Endothelial cell of umbilical vein (primary cell): ENCODE measurements at regions not wholly inside any gene's neighbourhood (a gene's known extent, or its start where the extent isn't known, plus 50 kb on each side); places are given as distances from the start of the nearest gene placed in this dataset.

Source experiments
- BruUV-seq: library from RNA; stranded (reverse); fragments of 400-500 nt; replicated peaks from 2 replicates; lab custom pipeline; 2021; lab: Mats Ljungman, UMichigan
- CTCF ChIA-PET: fragments of 300-600, 350-600 bp; sonication (Branson Sonifier 250); formaldehyde crosslinking; loops from one replicate; lab custom pipeline; 2021; ENCODE audit warnings: antibody characterized with exemption, inconsistent platforms; lab: Charles Lee
- POLR2A ChIA-PET: fragments of 300-600, 350-600 bp; sonication (Branson Sonifier 250); formaldehyde crosslinking; loops from one replicate; lab custom pipeline; 2021; ENCODE audit warnings: antibody characterized with exemption, inconsistent platforms; lab: Charles Lee
- DNase-seq: peaks from one replicate; pipeline ENCODE4 v3.0.0-alpha.2; 2011; ENCODE audit warnings: low read depth, low spot score
- FAIRE-seq: peaks from 2 replicates; lab custom pipeline; 2011; peaks lifted over from hg19 to GRCh38; lab: Jason Lieb, UNC
- H2AFZ ChIP-seq: 2 replicates; pipeline ENCODE4 v1.6.0; 2012; ENCODE audit warnings: low read depth, low read length, control low read depth, inconsistent platforms
- H3K27ac ChIP-seq: 2 replicates; pipeline ENCODE4 v1.5.1; 2011; ENCODE audit warnings: low read depth, mild to moderate bottlenecking, control low read depth, low read length, moderate library complexity; ENCODE audit not compliant: insufficient read depth
- H3K27me3 ChIP-seq, 2 experiments: 2 replicates each; pipeline versions ENCODE4 v1.6.0 to v1.6.1; 2011; ENCODE audit warnings: low read length in 2 of 2, mixed read lengths in 1 of 2; ENCODE audit not compliant: control insufficient read depth in 2 of 2, insufficient read depth in 2 of 2
- H3K36me3 ChIP-seq, 2 experiments: 2 replicates in 1 of 2; 3 replicates in 1 of 2; pipeline ENCODE4 v1.5.1; 2011; ENCODE audit warnings: low read length in 2 of 2, mild to moderate bottlenecking in 1 of 2, moderate library complexity in 1 of 2; ENCODE audit not compliant: control insufficient read depth in 2 of 2, insufficient read depth in 2 of 2; ENCODE audit errors: extremely low read depth in 1 of 2
- H3K4me1 ChIP-seq: 3 replicates; pipeline ENCODE4 v1.5.1; 2011; ENCODE audit warnings: mild to moderate bottlenecking, low read length; ENCODE audit not compliant: control insufficient read depth, insufficient read depth; ENCODE audit errors: extremely low read depth
- H3K4me2 ChIP-seq: 2 replicates; pipeline ENCODE4 v1.6.1; 2011; ENCODE audit warnings: low read length, control low read depth, mixed read lengths; ENCODE audit not compliant: insufficient read depth
- H3K4me3 ChIP-seq, 3 experiments: fragments of 200-600 bp in 1 of 3; sonication (generic), shearing (Covaris generic) in 1 of 3; replicated peaks in 1 of 3; 2 replicates each; pipeline ENCODE4 v1.5.1; 2011 to 2016; ENCODE audit warnings: control low read depth in 3 of 3, low read length in 3 of 3, mild to moderate bottlenecking in 2 of 3, inconsistent platforms in 1 of 3, low read depth in 1 of 3, moderate library complexity in 1 of 3; ENCODE audit not compliant: insufficient read depth in 1 of 3
- H3K79me2 ChIP-seq: 2 replicates; pipeline ENCODE4 v1.6.0; 2012; ENCODE audit warnings: low read length, inconsistent platforms; ENCODE audit not compliant: control insufficient read depth, insufficient read depth
- H3K9ac ChIP-seq: replicated peaks from 2 replicates; pipeline ENCODE3; 2011; ENCODE audit warnings: low read length, control low read depth; ENCODE audit not compliant: insufficient read depth; ENCODE audit errors: extremely low read depth
- H3K9me1 ChIP-seq: replicated peaks from 3 replicates; pipeline ENCODE4 v1.6.0; 2011; ENCODE audit warnings: mild to moderate bottlenecking, low read length; ENCODE audit not compliant: control insufficient read depth, insufficient read depth; ENCODE audit errors: extremely low read depth
- H3K9me3 ChIP-seq: replicated peaks from 2 replicates; pipeline ENCODE4 v1.5.1; 2012; ENCODE audit warnings: low read length, inconsistent platforms; ENCODE audit not compliant: control insufficient read depth, insufficient read depth
- H4K20me1 ChIP-seq: replicated peaks from 2 replicates; pipeline ENCODE3; 2011; ENCODE audit warnings: mild to moderate bottlenecking, low read length; ENCODE audit not compliant: control insufficient read depth, insufficient read depth; ENCODE audit errors: extremely low read depth
- EZH2 ChIP-seq: IDR thresholded peaks from 2 replicates; pipeline ENCODE4 v1.6.1; 2012; ENCODE audit warnings: borderline replicate concordance, low read depth, mild to moderate bottlenecking, moderate library complexity, low read length, inconsistent platforms; ENCODE audit not compliant: severe bottlenecking
- MAX ChIP-seq: IDR thresholded peaks from 2 replicates; pipeline ENCODE4 v1.6.1; 2011; ENCODE audit not compliant: insufficient read depth, insufficient read length
- MYC ChIP-seq: IDR thresholded peaks from one replicate; pipeline ENCODE4 v1.6.1; 2011; ENCODE audit warnings: mild to moderate bottlenecking, low read depth, low read length
- POLR2AphosphoS5 ChIP-seq: IDR thresholded peaks from 2 replicates; pipeline ENCODE4 v1.6.1; 2012; ENCODE audit warnings: low read depth, mild to moderate bottlenecking, control low read depth, low read length, moderate library complexity; ENCODE audit not compliant: insufficient read depth
- dilution Hi-C: fragments of 300-500 bp; cut with MboI; formaldehyde crosslinking; loops from one replicate; pipeline ENCODE4 v1.15.0; 2019; ENCODE audit warnings: low sequenced_read_pairs; ENCODE audit not compliant: extremely low pct_ligation_motif_present
- intact Hi-C: fragments of 100-400 bp; cut with micrococcal nuclease; formaldehyde crosslinking; loops from one replicate; pipeline ENCODE4 v1.10.0; 2022

DNA sequence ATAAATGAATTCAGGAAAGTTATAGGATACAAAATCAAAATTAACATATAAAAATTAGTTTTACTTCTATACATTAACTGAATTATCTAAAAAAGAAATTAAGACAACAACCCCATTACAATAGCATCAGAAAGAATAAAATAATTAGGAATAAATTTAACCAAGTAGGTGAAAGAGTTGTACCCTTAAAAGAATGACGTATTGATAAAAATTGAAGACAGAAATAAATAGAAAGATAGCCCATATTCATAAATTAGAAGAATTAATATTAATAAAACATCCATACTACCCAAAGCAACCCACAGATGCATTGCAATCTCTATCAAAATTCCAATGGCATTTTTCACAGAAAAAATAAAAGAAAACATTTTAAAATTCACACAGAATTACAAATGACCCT lies 242.8 kb downstream of the MMUT start:
- POLR2A ChIA-PET, result no interaction called here
- no peaks in the 10 kb centered on the region for H3K4me1 ChIP-seq
- H4K20me1 ChIP-seq, result no peaks in the 10 kb centered on the region
- TF ChIP-seq MYC, result no peak
- dilution Hi-C loops (no loop called here), intact Hi-C loops (no loop called here)
- no peaks in the 10 kb centered on the region for H3K9me3 ChIP-seq
- no peaks in the 10 kb centered on the region for H3K9me1 ChIP-seq
- no peaks in the 10 kb centered on the region for H3K79me2 ChIP-seq
- BruUV-seq, result no TSS peak
- H3K9ac ChIP-seq, result no peak overlapping the region
- CTCF ChIA-PET, result no interaction called here
- H3K27ac ChIP-seq, result no peak overlapping the region
- no peak overlapping the region for H2AFZ ChIP-seq
- no peak overlapping the region for H3K4me2 ChIP-seq
- no peaks in the 10 kb centered on the region for H3K27me3 ChIP-seq
- DNase-seq (no peak), FAIRE-seq (no peak)
- no peak overlapping the region for H3K4me3 ChIP-seq
- H3K36me3 ChIP-seq, result no peaks in the 10 kb centered on the region

- CTCF ChIA-PET, result interaction anchor here (1.3 to 2.4 kb wide), 2 partner anchors 14 to 205 kb away, joined by 3 to 9 read pairs; no protein-coding TSS in a partner anchor
- FAIRE-seq, result no peak
Observed at GRCh38 chr6:49205526-49205925, 257.5 kb downstream of the MMUT start.

More at GRCh38 chr6:49205526-49205925, 257.5 kb downstream of the MMUT start:
- Histone ChIP-seq H3K4me3 (no peak overlapping the region), H3K9ac (no peak overlapping the region), H3K27ac (no peak overlapping the region), H3K36me3 (no peaks in the 10 kb centered on the region), H3K4me2 (no peak overlapping the region), H3K27me3 (peaks cover 0 to 2% of the 10 kb centered on the region in 2 experiments), H3K9me1 (no peaks in the 10 kb centered on the region), H2AFZ (no peak overlapping the region), H3K79me2 (no peaks in the 10 kb centered on the region), H3K9me3 (no peaks in the 10 kb centered on the region), H4K20me1 (no peaks in the 10 kb centered on the region), H3K4me1 (no peaks in the 10 kb centered on the region)
- BruUV-seq, result no TSS peak
- dilution Hi-C loops (no loop called here), intact Hi-C loops (no loop called here)
- TF ChIP-seq POLR2AphosphoS5 (no peak), MAX (no peak), EZH2 (no peak), MYC (no peak)
- DNase-seq, result no peak
- POLR2A ChIA-PET, result no interaction called here
